OCI-LY1 (cell line): ENCODE measurements at regions not wholly inside any gene's neighbourhood (a gene's known extent, or its start where the extent isn't known, plus 50 kb on each side); places are given as distances from the start of the nearest gene placed in this dataset.

Source experiments
- EZH2 ChIP-seq: fragments of 200-600 bp; sonication (generic), shearing (Covaris generic); IDR thresholded peaks from 2 replicates; pipeline ENCODE4 v1.8.0; 2017; ENCODE audit warnings: borderline replicate concordance, mixed run types, mild to moderate bottlenecking, antibody characterized with exemption, low read length, moderate library complexity, mixed read lengths
- TF ChIP-seq, protein P1 (sequence below): fragments of 200-600 bp; sonication (generic), shearing (Covaris generic); IDR thresholded peaks from 2 replicates; pipeline ENCODE4 v1.5.1; 2017; ENCODE audit warnings: mild to moderate bottlenecking, antibody characterized with exemption, low read length, moderate library complexity, mixed read lengths

GRCh38 chr3:109900783-109901182, 563.4 kb upstream of the DPPA4 start:
- TF ChIP-seq, protein P1, sequence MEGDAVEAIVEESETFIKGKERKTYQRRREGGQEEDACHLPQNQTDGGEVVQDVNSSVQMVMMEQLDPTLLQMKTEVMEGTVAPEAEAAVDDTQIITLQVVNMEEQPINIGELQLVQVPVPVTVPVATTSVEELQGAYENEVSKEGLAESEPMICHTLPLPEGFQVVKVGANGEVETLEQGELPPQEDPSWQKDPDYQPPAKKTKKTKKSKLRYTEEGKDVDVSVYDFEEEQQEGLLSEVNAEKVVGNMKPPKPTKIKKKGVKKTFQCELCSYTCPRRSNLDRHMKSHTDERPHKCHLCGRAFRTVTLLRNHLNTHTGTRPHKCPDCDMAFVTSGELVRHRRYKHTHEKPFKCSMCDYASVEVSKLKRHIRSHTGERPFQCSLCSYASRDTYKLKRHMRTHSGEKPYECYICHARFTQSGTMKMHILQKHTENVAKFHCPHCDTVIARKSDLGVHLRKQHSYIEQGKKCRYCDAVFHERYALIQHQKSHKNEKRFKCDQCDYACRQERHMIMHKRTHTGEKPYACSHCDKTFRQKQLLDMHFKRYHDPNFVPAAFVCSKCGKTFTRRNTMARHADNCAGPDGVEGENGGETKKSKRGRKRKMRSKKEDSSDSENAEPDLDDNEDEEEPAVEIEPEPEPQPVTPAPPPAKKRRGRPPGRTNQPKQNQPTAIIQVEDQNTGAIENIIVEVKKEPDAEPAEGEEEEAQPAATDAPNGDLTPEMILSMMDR, result no peak
- TF ChIP-seq EZH2, result no peak
